GM18868 (cell line): ENCODE measurements at regions not wholly inside any gene's neighbourhood (a gene's known extent, or its start where the extent isn't known, plus 50 kb on each side); places are given as distances from the start of the nearest gene placed in this dataset.

ENCODE experiments used
- ATAC-seq: cut with Tn5 transposase; IDR thresholded peaks from one replicate; pipeline ENCODE4 v1.9.1; 2021; ENCODE audit warnings: mild to moderate bottlenecking, moderate library complexity; ENCODE audit not compliant: unreplicated experiment

DNA sequence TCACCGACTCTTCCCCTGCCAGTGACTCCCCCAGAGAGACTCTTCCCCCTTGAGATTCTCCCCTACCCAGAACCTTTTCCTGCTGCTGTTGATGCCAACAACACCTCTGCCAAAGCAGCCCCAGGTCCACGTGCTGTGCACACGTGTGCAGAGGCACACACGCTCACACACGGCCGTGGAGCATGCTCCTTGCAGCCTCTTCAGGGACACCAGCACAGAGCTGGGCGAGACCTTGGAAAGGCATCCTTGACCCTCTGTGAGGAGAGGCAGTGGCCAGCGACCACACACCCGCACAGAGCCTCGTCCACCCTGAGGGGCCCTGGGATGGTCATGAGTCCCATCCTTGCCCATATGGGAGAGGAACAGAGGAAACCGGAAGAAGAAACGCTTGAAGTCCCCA is 181.9 kb downstream of the RBFOX3 start:
- no peak for ATAC-seq

DNA sequence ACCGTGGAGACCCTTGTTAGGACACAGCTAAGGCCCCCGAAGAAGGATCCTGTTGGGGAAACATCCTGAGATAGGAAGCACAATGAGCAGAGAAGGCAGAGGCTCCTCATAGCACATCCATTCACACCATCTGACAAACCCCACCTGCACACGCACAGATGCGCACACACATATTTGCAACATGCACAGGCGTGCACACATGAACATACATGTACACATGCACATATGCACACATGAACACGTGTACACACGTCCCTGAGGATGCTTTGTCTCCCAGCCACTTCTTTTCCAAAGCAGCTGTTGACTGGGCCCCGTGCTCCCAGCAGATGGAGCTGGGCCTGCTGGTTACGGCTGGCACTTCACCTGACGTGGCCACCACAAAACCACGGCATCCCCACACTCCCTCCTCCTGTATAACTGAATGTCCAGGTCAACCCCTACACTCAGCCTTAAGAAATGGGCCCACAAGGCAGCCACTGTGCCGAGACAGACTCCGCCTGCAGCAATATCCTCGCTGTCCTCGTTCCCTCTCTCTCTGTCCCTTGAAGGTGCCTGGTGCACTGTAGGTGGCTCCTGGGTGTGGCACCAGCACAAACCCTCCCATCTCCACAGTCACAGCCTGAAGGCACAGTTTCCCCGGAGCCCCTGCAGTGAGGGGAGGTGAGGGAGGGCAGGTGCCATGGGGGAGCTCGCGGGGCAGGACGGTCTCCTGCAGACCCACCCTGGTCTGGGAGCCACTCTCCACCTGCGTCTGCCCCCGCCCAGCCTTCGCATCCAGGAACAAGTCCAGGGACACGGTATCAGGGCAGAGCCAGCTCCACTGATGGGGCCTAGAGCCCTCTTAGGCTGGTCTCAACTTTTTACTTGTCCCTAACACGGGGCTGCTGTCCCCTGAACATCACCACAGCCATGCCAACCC is 183.0 kb downstream of the RBFOX3 start:
- no peak for ATAC-seq

DNA sequence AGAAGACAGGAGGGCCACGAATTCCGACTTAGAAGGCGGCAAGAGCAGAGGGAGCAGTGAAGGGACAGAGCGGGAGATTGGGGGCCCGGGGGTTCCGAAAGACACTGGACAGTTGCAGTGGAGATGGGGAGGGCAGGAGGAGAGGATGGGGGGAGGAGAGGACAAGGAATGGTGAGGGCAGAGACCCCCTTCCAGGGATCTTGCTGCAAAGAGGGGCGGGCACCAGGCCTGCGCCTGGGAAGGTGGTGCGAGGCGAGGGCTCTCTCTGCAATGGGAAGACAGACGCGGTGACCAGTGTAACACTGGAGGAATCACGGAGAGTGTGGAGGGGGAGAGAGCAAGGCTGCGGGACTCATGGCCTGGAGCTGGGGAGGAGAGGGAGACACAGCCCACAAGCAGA is 185.2 kb downstream of the RBFOX3 start:
- no peak for ATAC-seq

DNA sequence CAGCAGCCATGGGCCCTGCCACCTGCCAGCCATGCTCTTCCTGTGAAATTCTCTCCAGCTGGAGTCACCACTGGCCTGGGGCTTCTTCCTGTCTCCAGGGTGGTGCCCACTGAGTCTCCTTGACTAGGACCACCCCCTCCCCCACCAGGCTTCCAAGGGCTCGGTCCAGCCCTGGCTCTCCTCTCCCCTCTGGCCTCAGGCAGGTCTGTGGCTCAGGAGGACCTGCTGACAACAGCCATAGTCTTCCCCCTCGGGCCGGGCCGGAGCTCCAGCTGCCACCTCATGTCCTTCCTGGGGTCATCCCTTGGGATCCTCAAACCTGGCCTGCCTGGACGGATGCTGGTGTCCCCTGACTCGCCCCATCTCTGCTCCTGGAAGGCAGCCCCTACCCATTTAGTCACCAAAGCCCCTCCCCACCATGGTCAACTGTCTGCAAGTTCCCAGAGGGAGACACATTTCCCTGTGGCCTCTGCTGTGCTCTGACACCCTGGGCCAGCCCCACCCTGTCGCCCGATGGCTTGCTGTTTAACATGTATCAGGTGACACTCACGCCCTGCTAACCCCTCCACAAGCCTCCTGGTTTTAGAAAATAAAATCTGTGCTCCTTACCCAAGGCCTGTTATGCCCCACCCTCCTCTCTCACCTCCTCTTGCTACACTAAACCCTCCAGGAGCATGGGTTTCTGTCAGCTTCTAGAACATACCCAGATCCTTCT is 186.2 kb downstream of the RBFOX3 start:
- no peak for ATAC-seq

DNA sequence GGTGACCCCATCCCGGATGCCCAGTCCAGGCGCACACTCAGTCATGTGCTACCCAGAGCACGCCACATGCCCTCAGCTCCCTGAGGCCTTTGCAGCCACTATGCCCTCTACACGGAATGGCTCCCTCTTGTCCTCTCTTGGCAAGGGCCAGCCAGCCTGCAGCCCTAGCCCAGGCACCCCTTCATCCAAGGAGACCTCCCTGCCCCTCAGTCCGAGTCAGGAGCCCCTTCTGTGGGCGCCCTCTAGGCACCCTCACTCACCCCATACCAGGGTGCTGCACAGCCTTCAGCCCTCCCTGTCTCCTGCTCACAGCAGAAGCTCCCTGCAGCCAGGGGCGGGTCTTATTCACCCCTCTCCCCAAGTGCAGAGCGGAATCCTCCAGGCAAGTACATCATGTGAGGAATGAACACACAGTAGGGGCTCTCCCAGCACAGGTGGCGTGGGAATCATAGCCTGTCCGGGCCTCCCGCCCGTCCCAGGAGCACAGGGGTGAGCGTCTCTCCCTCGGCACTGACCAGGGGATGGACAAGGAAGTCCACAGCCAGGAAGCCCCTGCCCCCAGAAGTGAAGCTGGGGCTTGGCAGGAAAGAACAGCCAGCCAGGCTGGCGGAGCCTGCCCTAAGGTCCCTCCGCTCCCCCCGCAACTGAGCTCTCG is 186.9 kb downstream of the RBFOX3 start:
- no peak for ATAC-seq

DNA sequence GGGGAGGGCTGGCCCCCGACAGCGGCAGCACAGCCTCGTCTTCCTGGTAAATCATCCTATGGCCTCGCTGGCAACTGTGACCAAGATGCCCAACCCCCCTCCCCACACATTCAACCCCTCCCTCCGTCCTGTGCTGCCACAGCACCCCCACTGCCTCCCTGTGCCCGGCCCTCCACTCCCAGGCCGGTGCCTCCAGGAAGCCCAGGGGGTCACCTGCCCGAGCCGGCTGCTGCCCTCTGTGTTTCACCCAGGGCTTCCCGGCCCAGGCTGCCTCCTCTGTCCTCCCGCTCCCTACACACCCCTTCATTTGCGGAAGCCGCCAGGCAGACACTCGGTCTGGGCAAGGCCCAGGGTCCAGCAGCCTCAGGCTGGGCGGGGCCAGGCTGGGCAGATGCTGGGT is 188.6 kb downstream of the RBFOX3 start:
- ATAC-seq: no peak

DNA sequence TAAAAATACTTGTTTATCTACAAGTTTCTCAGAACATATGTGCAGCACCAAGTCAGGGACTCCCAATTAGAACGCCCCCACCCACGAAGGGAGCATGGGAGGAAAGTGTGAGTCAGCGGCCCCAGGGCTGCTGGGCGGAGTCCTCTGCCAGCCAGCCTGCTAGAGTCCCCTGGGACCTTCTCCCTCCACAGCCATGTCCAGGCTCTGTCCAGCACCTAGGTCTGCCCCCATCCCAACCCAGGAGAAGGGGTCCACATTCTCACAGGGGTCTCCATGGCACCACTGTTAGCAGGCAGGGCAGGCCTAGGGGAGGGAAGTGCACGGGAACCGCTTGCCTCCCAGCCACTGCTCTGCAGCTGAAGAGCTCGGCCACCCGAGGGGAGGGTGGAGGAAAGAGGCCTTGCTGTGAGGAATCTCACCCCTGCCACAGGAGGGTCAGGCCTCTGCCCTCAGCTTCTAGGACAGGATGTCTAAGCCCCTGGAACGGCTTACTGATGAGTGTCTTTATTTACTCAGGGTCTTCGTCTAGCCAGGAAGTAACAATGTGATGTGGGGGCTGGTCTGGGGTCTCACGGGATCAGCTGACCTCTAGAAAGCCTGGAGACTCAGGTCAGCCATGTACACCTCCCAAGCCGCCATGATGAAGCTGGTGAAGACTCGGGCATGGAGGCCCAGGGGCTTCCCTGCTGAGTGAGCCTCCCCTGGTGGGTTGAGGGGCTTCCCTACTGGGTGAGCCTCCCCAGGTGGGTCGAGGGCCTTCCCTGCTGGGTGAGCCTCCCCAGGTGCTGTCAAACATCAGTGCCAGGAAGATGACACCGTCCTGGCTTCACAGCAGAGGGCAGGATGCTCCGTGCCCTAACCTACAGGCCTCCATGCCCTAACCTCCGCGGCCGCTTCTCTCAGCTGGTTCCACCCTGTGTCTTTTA is 190.3 kb downstream of the RBFOX3 start:
- no peak for ATAC-seq

DNA sequence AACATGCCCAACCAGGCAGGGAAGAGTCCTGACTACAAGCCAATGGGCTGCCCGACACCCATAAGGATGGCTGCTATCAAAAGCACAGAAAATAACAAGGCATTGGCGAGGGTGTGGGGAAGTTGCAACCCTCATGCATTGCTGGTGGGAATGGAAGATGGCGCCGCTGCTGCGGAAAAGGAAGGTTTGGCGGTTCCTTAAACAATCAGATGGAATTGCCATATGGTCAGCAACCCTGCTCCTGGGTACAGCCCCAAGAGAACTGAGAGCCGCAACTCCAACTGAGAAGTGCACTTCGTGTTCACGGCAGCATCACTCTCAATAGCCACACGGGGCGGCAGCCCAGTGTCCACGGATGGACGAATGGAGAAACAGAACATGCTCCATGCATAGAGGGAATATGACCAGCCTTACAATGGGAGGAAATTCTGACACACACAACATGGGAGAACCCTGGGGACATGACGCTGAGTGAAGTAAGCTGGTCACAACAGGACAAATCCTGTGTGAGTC is 193.3 kb downstream of the RBFOX3 start:
- ATAC-seq: no peak

DNA sequence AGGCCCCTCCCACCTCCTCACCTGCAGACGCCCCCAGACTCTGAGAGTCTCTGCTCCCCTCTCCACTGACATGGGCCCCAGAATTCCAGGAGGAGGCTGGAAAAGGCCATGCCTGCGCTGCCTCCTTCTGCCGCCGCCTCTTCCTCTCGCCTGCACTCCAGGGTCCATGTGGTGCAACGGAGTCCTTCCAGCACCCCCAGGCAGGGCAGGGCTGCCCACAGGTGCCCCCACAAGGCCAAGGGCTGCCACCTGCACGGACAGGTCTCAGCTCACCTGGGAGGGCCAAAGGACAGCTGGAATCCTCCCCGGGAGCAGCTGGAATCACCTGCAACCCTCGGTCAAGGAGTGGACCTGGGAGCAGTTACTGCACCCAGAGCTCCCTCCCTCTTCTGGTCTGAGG is 194.9 kb downstream of the RBFOX3 start:
- ATAC-seq: no peak

DNA sequence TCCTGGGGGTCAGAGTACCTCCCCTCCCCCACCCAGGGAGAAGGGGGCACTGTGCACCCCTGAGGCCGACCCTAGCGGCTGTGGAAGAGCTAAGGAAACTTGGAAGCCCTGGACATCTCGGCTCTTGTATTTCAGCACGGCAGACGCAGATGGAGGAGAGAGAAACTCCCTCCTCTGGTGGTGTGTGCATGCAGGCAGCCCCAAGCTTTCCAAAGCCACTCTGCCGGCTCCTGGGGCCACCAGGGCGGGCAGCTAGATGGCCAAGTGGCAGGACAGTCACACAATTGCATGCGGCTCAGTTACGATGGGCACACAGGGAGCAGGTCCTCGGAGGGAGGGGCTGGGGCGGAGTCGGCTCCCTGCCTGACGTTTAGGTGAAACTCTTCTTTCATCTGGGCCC is 195.5 kb downstream of the RBFOX3 start:
- ATAC-seq: no peak

DNA sequence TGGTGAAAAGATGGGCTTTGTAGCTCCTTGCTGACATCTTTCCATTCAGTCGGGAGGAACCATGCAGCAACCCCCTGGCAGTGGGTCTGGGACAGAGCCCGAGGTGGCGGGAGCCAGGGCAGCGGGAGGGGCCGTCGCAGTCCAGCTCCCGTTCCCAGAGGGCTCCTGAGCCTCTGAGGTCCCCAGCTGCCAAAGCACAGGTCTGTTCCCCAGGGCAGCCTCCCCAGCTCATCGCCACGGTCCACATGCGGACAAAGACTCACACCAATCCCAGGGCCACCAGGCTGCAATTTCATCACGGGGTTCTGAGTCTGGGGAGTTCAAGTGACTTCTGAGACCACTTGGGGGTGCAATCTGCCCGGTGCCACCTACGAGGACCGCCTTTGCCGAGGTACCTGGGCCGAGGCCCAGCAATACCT is 196.0 kb downstream of the RBFOX3 start:
- no peak for ATAC-seq

DNA sequence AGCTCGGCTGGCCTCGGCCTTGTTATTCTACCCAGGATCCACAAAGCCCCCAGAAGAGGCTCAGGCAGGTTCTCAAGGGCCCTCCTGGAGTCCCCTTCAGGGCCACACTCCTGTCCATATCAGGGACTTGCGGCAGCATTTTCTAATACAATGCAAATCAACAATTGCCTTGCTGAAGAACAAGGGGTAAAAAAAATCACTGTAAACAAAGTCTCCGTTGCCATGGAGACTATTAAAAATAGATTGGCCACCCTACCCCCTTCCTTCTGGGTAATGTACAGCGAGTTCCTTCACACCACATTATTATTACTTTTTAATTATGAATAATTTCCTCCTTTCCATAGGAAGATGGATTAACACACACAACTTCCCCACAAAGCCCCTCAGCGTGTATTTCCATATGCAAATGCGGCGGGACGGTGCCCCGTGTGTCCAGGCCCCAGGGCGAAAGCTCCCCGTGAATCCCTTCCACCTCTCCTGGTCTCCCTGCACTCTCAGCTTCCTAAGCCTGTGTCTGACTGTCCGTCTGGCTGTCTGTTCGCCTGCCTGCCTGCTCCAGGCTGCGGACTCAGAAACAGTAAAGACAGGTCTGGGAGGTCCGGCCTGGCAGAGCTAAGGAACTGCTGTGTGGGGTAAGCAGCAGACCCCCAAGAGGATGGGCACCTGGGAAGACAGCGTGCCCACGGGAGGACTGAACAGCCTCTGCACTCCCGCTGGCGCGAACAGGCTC is 196.6 kb downstream of the RBFOX3 start:
- ATAC-seq: no peak

DNA sequence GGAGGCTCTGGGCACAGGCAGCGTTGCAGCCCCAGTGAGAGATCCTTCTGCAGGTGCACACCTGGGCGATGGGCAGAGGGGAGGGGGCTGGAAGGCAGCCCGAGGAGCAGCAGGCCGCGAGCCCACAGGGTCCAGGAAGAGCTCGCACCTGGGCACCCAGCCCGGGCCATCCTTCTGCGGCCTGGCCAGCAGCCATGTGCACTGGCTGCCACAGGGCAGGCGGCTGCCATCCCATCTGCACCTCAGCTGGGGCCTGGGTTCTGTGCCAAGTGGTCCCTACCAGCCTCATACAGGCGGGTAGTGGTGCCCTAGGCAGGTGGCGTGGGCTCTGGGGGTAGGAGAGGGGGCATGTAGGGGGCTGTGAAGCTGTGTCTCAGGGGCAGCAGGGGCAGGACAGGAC is 197.2 kb downstream of the RBFOX3 start:
- no peak for ATAC-seq

DNA sequence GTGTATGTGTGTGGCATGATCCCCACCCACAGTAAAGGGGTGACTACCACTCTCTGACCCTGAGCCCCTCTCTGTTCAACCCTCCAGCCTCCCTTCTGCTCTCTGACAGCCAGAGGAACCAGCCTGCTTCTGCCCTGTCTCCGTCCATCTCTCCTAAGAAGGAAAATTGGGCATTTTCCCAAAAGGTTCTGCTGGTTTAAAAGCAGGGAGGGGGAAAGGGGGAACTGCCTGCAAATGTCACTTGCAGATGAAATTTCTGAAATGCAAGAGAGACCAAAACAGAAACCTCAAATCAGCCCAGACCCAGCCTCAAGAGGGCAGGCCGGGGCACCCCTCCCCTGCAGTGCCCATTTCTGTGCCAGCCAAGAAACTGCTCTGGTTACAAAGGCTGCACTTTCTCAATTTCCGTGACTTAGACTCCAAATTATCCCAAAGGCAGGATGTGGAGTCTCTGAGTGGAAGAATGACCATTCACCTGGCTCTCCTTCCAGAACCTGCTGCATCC is 197.9 kb downstream of the RBFOX3 start:
- ATAC-seq: no peak

DNA sequence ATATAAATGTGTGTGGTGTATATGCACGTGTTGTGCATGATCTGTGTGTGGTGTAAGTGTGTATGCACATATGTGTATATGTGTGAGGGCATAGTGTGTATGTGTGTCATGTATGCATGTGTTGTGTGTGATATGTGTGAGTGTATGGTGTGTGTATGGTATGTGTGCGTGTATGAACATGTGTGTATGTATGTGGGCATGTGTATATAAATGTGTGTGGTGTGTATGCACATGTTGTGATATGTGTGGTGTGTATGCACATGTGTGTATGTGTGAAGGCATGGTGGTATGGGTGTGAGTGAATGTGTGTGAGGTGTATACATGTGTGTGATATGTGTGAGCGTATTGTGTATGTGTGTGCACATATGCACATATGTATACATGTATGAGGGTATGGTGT is 198.7 kb downstream of the RBFOX3 start:
- ATAC-seq: no peak

DNA sequence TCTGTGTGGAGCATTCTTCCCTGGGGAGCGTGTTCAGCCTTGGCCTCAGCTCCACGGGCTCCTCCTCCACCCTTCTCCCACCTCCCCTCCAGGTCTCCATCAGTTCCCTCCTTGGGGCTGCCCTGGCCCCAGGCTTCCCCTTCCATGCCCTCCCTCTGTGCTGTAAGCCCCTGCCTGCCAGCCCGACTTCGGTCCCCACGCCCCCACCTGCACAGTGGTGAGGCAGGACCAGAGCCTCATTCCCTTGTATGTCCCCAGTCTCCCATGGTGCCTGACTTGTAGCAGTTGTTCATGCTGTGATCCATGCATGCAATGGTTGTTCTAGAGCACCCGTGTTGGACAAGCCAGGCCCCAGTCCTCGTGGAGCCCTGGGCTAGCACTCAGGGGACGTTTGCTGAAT is 199.4 kb downstream of the RBFOX3 start:
- ATAC-seq: no peak

DNA sequence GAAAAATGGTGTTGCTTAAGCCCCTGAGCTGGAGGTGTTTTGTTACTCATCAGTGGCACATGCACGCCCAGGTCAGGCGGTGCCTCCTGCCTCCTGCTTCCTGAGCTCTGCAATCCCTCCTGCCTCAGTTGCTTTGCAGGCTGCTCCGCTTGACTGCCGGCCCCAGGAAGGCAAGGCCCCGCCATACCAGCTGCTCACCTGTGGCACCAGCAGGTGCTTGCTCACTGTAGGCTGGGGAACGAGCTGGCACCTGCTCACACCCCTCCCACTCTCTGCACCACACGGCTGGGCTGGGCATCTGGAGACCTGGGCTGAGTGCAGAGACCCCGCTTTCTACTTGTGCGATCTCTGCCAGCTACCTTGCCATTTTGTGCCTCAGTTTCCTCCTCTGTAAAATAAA is 200.2 kb downstream of the RBFOX3 start:
- ATAC-seq: no peak

DNA sequence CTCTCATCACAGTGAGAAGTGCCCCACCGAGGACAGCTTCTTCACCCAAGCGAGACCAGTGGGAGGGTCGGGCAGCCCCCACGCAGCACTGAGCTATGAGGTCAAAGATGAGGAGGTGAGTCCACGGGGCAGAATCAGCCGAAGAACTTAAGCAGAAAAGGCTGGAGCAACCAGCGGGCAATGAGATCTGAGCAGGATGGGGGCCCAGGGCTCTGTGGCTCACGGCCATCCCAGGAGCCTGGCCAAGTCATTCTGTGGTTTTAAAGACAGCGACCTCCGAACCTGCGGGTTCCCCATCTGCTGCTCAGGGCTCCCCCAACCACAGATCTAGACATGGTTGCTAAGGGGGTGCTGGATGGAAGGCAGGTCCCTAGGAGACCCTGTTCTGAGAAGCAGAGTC is 202.6 kb downstream of the RBFOX3 start:
- ATAC-seq: no peak

DNA sequence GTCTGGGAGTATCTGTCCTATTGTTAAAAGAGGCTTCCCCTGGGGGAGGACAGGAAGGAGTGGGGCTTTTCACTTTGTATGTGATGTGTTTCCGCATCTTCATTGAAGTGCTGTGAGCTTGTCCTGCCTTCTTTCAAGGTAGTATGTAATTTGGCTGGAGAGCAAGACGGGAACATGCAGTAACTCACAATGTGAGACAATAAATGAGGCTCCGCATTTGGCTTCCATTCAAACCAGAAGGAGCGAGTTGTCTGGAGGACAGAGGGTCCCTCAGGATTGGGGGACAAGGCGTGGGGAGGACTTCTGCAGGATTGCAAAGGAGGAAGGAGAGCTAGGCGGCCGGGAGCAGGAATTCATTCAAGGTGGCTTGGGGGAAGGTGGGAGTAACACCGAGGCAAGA is 203.5 kb downstream of the RBFOX3 start:
- ATAC-seq: no peak

DNA sequence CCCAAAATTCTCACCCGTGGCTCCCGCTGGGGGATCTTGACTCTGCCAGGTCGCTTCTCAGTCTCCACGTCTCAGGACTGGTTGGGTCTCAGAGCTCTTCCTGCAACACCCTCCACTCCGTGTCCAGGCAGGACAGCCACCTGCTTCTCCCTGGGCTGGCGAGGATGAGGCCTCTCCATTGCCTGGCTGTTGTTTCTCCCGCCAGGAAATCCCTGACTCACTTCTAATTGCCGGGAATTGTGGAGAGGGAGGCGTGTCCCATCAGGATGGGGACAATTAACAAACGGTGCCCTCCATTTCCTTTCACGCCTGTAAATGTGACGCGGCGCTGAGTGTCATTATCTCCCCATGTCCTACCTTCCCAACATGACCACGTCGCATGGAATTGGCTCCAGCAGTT is 204.5 kb downstream of the RBFOX3 start:
- ATAC-seq: no peak
